ENCODE measurements at regions not wholly inside any gene's neighbourhood (a gene's known extent, or its start where the extent isn't known, plus 50 kb on each side); places are given as distances from the start of the nearest gene placed in this dataset.
"Not testable (repeated sequence)": the region's sequence is repeated elsewhere in the genome, so short reads cannot be mapped to it uniquely, and the experiment has no call there.

DNA sequence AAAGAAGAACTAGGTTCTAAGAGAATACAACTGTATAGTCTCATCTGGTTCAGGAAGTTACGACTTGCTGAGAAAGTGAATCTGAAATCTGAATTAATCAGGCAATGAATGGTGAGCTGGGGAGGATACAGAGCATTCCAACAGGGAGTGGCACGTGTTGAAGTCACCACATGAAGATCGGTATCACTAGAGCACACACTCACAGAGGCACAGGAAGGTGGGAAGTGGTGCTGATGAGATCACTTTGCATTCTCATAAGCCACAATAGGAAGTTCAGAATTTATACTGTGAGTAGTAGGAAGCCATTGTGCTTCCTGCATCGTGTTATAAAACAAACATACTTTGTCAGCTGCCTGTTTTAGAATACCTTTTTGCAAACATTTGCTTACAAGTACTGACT, 615.0 kb upstream of the DDX18 start:
- no peak for DNase-seq (ENCODE audit: low spot score)

DNA sequence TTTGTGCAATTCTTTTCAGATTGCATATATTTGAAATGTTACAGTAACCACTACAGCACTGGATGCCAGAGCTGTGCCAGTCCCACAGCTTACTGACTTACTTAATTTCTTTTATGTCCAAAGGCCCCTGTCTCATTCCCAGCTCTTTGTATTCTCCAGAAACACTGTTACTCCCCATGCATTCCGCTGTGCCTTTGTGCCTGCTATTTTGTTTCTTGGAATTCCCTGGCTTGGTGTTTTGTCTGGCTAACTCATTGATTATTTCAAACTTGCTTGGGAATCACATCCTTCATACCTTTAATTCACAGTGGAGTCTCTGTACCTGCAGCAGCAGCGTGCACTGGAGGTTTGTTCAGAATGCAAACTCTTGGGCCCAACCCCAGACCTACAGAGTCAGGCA, 601.9 kb upstream of the DDX18 start:
- no peak for DNase-seq (ENCODE audit: low spot score)

DNA sequence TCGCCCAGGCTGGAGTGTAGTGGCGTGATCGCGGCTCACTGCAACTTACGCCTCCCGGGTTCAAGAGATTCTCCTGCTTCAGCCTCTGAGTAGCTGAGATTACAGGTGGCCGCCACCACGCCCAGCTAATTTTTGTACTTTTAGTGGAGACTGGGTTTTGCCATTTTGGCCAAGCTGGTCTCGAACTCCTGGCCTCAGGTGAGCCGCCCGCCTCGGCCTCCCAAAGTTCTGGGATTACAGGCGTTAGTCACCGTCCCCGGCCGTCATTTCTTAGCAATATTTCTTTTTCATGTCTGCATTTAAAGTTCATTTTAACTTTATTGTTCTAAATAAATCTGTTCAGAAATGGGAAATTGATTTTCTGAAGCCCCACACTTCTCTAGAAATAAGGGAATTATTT, 597.3 kb upstream of the DDX18 start:
- DNase-seq (ENCODE audit: low spot score) = no peak

DNA sequence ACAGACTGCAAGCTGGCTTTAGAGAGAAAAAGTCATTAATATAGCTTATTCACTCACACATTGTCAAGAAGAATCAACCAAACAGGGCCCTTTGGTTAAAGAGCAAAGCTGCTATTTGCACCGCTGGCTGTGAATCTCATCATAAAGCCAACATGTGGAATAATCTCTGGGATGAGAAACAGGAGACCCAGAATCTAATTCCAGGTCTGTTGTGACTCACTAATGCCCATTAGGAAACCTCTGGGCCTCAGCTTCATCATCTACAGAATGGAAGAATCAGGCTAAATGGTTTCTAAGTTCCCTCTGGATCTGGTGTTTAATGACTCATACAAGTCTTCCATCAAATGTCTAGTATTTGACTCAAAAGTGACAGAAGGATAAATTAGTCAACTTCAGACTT, 591.7 kb upstream of the DDX18 start:
- no peak for DNase-seq (ENCODE audit: low spot score)

DNA sequence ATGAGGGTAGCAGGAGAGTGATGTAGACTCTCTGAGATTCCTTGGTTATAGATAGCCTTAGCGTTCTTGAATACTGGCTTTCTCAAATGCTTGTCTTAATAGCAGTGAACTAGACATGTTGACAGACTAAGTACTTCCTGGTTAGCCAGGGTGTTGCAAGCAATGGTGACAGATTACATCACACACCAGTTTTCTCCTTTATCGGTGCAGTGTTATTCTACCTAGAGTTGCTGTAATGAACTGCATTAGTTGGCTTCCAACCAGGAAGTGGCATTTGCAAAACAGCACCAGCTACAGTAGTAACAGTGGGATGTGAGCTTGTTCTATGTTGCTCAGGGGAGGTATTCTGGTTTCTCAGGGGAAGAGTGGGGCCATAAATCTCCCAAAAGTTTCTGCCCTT, 582.2 kb upstream of the DDX18 start:
- no peak for DNase-seq (ENCODE audit: low spot score)

DNA sequence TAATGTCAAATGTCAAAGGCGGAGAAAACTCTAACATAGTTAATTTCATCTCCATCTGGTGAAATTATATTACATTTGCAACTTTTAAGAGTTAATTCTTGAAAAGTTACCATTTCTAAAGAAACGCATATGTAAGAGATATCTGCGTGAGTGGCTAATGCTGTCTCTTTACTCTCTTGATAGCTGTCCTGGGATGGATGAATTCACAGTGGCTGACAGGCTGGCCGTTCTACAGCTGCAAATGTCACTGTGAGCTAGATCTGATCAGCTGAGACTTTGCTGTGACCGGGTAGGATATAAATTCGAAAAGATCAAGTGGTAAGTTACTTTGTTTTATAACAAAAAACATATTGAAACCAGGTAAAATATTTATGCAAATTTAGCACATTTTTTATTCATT, 557.1 kb upstream of the DDX18 start:
- no peak for DNase-seq (ENCODE audit: low spot score)

DNA sequence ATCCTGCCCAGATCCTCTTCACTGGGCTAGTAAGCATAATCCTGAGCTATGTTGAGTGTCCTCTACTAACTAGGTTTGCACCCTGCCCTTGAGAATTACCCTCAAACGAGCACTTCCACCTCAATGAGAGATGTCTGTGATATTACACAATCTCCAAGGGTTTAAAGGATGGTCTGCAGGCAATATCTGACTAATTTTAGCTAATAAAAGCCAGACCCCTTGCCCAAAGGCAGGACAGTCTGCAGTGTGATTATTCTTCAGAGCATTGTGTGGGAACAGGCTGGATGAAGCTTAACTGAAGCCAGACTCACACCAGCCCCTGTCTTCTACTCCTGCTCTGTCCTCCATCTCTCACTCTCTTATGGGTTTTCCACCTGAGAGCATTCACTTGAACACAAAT, 544.9 kb upstream of the DDX18 start:
- no peak for DNase-seq (ENCODE audit: low spot score)

DNA sequence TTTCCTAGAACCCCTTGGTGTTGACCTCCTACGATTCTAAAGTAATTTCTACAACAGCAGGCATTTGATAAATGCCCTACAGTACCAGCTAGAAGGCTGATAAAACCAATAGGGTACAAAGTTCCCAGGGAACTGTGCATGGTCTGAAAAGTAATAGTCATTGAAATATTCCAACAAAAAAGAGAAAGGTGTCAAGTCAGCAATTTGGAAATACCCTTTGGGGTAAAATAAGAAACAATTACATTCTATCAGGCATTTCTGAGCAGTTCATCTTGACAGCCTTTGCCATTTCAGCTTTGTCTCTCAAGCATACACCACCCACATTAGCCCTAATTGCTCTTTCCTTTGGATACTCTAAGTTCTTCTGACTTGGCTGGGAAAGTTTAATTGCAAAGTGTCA, 542.9 kb upstream of the DDX18 start:
- no peak for DNase-seq (ENCODE audit: low spot score)

DNA sequence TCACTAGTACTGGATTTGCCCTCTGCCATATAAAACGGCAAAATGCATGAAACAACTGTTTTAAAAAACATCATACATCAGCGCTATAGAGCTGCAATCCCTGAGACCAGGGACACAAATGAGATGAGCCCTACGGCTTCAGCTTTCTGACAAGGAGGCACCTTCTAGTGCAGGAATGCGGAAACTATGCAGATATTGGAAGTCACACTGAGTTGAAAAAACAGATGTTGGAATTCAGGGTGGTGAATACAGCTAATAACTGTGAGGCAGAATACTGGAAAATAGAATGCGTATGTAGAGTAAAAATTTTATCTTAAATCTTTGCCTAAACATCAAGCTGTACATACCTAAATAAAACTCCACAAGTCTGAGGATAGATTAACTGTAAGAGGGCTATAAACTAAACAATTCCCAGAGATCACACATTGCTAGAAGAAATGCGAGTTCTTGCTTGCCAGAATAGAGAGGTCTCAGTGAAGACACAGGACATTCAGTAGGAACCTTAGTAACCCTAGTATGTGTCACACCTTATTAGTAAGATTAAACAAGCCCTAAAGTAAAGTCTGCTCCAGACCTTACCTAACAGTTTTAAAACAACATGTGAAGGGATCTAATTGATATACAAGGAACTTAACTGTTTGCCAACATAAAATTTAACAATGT, 541.4 kb upstream of the DDX18 start:
- no peak for DNase-seq (ENCODE audit: low spot score)

DNA sequence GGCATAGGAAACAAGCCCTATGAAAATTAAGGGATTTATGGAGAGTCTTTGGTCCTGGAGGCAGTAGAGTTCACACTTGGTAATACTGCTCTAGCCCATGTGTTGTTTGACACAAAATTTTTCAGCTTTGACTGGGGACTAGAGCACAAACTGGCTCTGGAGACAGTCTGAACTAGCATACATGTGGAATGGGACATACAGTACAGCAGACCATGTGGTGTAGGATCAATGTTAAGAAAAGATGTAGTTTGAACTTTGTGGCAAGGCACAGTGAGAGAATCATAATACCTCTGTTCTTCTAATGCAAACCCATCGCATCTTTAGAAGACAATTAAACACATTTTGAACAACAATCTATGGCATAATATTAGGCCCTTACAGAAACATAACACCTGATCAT, 521.5 kb upstream of the DDX18 start:
- no peak for DNase-seq (ENCODE audit: low spot score)

DNA sequence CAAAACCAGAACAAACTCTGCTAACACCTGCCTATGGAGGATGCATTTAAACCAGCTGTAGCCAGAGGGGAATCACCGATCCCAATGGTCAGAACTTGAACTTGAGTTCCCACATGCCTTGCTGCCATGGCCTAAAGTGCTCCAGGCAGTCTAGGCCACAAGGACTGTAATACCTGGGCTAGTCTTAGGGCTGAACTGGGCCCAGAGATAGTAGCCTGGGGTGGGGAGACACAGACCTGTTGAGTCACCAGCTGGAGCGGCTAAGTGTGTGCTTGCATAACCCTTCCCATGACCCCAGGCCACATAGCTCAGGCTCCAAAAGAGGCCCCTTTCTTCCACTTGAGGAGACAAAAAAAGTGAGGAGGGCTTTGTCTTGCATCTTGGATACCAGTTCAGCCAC, 515.0 kb upstream of the DDX18 start:
- DNase-seq (ENCODE audit: low spot score) = no peak

DNA sequence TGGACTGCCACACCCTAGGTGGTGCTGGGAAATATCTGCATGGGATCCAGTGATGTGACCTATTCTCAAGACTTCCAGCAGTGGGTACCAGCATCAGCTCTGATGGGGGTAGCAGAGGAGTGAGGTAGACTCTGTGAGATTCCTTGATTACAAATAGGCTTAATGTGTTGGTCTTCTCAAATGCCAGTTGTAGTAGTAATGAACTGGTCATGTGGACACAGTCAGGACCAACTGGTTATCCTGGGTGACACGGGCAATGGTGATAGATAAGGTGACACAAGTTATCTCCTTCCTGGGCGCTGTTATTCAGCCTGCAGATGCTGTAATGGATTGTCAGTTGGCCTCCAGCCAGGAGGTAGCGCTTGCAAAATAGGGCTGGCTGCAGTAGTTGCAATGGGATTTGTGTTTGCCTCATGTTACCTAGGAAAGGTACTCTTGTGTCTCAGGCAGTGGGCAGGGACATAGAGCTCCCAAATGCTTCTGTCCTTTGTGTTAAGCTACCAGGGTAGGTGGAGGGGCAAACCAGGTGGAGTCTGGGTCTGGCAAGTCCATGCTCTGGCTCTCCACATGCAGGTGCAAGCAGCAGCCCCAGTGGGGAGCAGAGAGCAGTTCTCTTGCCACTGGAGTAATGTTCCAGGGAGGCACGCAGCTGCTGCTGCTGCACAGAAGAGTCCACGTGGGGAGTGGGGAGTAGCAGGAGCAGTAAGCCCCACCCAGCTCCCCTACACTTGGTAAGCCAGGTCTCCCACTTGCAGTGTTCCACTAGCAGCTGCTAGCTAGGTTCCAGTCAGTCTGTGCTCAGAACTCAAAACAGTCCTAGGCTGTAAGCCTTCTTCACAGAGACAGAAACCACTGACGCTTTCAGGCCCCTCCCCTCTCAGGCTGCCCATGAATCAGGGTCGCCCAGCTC, 505.4 kb upstream of the DDX18 start:
- DNase-seq (ENCODE audit: low spot score) = no peak

DNA sequence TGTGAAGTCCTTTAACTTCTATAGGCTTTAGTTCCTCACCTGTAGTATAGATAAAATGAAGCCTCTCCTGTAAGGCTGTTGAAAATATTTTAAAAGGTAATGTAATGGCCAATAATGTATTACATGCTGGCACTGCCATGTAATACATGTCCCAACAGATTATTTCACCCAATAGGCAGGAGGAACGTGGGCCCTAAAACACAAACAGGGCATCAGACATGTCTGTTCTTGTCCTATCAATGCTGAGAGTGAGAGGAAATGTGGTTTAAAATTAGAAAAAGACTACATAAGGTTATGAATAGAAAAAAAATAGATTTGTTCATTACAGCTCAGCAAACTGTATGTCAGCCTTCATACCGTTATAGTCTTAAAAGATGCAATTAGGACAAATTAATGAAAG, 492.7 kb upstream of the DDX18 start:
- no peak for DNase-seq (ENCODE audit: low spot score)

DNA sequence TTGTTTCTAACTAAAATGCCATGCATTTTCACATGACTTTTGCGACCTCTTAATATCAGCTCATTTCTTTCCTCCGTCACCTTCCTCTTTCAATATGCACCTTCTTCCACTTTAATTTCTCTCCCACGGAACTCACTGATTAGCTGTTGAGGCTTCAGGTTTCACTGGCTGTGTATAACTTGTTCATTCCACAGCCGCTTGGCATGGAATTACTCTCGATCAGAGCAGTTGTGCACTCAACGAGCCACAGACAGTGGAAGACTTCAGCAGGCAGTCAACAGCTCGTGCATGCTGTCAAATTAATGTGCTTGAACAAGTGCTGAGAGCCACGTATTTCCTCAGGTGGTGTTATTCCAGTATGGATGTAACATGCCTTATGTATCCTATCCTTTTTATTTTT, 491.2 kb upstream of the DDX18 start:
- no peak for DNase-seq (ENCODE audit: low spot score)

DNA sequence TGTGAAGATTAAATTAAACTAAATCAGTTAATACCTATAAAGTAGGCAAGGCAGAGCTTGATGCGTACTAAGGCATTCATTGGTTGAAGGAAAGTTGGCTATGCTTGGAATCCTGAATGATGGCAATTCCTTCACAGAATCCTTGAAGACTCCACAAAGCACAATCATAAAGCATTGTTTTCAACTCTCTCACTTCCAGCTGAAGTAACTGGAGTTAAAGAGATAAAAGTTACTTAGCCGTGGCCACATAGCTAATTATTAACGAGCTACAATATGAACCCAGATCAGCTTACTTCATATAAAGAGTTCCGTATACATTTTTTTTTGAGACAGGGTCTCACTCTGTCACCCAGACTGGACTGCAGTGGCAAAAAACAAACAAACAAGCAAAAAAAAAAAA, 483.9 kb upstream of the DDX18 start:
- no peak for DNase-seq (ENCODE audit: low spot score)

DNA sequence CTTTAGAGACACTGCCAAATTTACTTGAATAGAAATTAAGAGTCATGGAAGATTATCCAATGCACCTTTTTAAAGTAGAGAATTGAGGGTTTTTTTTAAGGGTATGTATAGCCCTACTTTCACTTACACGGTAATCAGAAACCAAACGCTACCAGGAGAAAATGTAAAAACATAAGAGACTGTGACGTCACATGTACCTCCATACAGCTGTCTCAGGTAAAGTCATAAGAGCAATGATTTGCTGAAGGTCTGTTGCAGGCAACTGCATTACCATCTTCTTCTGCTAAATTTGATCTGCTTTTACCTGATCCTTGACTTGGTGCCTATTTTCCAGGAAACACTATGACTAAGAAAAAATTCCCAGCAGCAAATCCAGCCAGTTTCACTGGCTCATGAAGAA, 478.5 kb upstream of the DDX18 start:
- no peak for DNase-seq (ENCODE audit: low spot score)

DNA sequence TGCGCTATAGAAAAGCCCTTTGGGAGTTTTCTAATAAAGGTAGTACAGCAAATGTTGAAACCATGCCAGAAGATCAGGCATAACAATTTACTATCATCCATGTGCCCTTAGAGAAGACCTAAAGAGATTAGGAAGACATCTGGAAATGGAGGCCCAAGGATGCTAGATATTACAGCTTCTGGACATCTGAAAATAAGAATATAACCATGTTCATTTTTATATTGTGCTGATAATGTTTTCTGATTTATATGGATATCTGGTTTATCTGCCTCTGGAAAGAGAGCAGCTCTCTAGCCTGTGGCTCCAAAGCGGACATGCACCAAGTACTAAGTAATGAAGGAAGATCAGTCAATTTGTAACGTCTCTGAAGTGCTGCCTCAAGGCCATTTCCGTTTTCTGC, 478.0 kb upstream of the DDX18 start:
- no peak for DNase-seq (ENCODE audit: low spot score)

DNA sequence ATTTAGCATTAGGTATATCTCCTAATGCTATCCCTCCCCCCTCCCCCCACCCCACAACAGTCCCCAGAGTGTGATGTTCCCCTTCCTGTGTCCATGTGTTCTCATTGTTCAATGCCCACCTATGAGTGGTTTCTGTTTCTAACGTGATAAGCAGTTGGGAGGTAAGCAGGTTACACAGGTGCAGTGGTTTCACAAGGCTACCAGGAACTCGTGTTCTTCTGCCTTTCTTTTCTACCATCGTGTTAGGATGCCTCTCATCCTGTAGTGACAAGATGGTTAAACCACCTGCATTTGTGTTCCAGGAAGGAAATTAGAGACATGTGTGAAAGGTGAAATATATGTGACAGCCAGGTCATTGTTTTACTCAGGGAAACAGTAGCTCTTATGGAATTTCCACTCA, 476.5 kb upstream of the DDX18 start:
- DNase-seq (ENCODE audit: low spot score) = not testable (repeated sequence)

DNA sequence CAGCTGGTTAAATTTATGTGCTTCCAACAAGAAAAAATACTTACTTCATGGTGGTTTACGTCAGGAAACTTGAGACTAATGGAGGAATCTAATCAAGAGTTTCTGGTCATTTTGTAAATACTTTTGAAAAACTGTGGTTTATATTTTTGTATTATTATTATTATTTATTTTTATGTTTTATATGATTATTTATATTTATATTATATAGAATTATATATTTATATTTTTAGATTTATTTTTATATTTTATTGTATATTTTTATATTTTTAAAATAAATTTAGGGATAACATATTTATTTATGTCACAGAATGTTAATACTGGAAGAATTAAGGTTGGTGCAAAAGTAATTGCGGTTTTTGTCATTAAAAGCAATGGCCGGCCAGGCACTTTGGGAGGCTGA, 474.5 kb upstream of the DDX18 start:
- DNase-seq (ENCODE audit: low spot score) = no peak

DNA sequence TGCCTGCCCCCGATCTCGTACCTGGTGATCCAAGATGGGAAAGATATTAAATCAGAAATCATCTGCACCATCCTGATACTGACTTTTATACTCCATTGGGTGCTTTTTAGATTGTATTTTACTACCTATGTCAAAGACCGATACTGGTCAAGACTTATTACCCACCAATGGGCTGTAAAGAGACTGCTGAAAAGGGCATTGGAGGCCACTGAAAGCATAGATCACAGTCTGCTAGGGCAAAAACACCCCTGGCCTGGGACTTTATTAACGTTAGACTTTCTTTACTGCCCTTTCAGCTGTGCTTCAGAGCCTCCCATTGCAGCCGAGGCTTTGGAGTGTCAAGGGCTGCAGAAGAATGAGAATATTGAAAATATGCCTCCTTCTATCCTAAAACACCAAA, 472.8 kb upstream of the DDX18 start:
- DNase-seq (ENCODE audit: low spot score) = no peak

DNA sequence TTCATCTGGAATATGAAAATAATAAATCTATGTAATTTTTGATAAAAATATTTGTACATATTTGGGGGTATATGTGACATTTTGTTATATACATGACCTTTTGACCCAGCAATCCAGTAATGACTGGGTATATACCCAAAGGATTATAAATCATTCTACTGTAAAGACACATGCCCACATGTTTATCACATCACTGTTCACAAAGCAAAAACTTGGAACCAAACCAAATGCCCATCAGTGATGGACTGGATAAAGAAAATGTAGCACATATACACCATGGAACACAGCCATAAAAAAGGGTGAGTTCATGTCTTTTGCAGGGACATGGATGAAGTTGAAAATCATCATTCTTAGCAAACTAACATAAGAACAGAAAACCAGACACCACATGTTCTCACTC, 472.1 kb upstream of the DDX18 start:
- DNase-seq (ENCODE audit: low spot score) = no peak

DNA sequence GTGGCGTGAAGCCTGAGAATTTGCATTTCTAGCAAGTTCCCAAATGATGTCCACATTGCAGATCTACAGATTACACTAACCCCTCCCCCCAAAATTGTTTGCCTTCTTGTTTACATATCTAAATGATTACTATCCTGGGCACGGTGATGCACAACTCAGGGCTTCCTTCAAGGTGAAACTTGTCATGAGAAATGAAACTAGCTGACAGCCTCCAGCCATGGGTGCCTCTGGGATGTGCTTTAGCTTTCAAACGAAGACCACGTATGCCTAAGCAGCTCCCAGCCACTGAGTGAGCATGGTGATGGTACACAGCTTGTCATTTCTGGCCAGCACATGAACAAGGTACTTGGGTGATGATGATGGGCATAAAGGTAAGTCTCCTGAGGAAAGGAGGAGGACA, 464.8 kb upstream of the DDX18 start:
- no peak for DNase-seq (ENCODE audit: low spot score)

DNA sequence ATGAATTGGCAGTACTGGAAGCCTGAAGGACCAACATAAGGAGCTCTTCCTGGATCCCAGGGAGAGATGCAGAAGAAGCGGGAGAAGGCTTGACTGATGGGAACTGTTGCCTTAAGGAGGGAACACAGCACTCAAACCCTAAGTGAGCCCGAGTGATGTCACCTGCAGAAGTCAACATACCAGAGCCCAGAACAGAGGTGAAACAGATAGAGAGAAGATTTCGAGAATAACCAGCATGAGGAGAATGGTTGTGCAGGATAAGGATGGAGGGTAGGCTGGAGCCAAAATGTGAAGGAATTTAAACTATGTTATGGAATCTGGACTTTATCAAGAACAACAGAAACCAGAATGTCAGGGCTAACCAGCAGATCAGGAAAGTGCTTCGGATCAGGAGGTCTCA, 463.1 kb upstream of the DDX18 start:
- DNase-seq (ENCODE audit: low spot score) = no peak

Data from LoVo (cell line).